ENCODE measurements at regions not wholly inside any gene's neighbourhood (a gene's known extent, or its start where the extent isn't known, plus 50 kb on each side); places are given as distances from the start of the nearest gene placed in this dataset.
"Not testable (repeated sequence)": the region's sequence is repeated elsewhere in the genome, so short reads cannot be mapped to it uniquely, and the experiment has no call there.

DNA sequence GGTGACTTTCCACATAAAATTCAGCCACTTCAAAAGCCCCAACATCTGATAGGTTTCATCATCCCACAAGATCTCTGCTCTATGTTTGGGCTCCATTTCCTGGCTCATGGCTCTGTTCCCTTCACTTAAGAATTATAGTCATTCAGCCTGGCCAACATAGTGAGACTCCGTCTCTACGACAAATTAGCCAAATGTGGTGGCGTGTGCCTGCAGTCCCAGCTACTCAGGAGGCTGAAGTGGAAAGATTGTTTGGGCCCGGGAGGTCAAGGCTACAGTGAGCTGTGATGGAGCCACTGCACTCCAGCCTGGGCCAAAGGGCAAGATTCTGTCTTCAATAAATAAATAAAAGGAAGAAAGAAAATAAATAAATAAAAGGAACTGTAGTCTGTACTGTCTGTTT is 57.9 kb upstream of the CTSV start:
- Histone ChIP-seq H3K4me1 (ENCODE audit: insufficient read depth, poor library complexity, severe bottlenecking) (no peaks in the 10 kb centered on the region), H3K4me3 (ENCODE audit: severe bottlenecking) (no peak overlapping the region), H3K27ac (ENCODE audit: poor library complexity, severe bottlenecking) (no peak overlapping the region), H3K9me3 (ENCODE audit: severe bottlenecking) (no peaks in the 10 kb centered on the region), H3K36me3 (ENCODE audit: low read depth) (no peaks in the 10 kb centered on the region), H3K27me3 (ENCODE audit: insufficient read depth, poor library complexity, severe bottlenecking) (no peaks in the 10 kb centered on the region)
- ATAC-seq (ENCODE audit: low read depth) (no peak), DNase-seq (ENCODE audit: low spot score) (no peak)
- TF ChIP-seq, protein P1, sequence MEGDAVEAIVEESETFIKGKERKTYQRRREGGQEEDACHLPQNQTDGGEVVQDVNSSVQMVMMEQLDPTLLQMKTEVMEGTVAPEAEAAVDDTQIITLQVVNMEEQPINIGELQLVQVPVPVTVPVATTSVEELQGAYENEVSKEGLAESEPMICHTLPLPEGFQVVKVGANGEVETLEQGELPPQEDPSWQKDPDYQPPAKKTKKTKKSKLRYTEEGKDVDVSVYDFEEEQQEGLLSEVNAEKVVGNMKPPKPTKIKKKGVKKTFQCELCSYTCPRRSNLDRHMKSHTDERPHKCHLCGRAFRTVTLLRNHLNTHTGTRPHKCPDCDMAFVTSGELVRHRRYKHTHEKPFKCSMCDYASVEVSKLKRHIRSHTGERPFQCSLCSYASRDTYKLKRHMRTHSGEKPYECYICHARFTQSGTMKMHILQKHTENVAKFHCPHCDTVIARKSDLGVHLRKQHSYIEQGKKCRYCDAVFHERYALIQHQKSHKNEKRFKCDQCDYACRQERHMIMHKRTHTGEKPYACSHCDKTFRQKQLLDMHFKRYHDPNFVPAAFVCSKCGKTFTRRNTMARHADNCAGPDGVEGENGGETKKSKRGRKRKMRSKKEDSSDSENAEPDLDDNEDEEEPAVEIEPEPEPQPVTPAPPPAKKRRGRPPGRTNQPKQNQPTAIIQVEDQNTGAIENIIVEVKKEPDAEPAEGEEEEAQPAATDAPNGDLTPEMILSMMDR (IDR thresholded peaks at IDR 0.05; ENCODE audit: poor library complexity, severe bottlenecking): no peak

DNA sequence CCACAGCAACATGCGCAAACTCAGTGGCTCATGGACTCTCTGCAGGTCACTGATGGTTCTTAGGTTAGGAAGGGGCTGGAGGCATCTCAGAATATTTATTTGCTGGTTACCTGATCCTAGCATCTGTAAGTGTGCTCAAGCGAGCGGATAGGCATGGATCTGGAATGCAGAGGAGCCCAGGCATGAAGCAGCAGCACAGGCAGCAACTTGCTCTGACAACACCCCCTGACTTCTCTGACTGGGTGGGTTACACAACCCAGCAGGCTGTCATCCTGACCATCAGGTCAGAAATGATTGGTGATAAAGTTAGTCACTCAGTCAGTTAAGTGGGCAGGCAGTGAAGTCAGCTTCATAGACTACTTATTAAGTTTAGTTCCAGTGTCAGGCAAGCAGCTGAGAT is 50.4 kb upstream of the CTSV start:
- ATAC-seq (ENCODE audit: low read depth): peak; percentile 98
- H3K36me3 ChIP-seq (ENCODE audit: low read depth); H3K27me3 ChIP-seq (ENCODE audit: insufficient read depth, poor library complexity, severe bottlenecking); H3K9me3 ChIP-seq (ENCODE audit: severe bottlenecking); H3K4me3 ChIP-seq (ENCODE audit: severe bottlenecking): not testable (repeated sequence)
- Histone ChIP-seq H3K4me1 (ENCODE audit: insufficient read depth, poor library complexity, severe bottlenecking) (peaks cover 18% of the 10 kb centered on the region), H3K27ac (ENCODE audit: poor library complexity, severe bottlenecking) (peak overlapping the region; percentile 60)
- DNase-seq (ENCODE audit: low spot score): peak; percentile 88

Data from RWPE2 (cell line).